Endothelial cell of umbilical vein (primary cell): ENCODE measurements at regions not wholly inside any gene's neighbourhood (a gene's known extent, or its start where the extent isn't known, plus 50 kb on each side); places are given as distances from the start of the nearest gene placed in this dataset.

Source experiments
- EZH2 ChIP-seq: IDR thresholded peaks from 2 replicates; pipeline ENCODE4 v1.6.1; 2012; ENCODE audit warnings: borderline replicate concordance, low read depth, mild to moderate bottlenecking, moderate library complexity, low read length, inconsistent platforms; ENCODE audit not compliant: severe bottlenecking
- POLR2A ChIP-seq: IDR thresholded peaks from 2 replicates; pipeline ENCODE4 v1.6.1; 2012; ENCODE audit warnings: low read depth, mild to moderate bottlenecking, control low read depth, low read length

- TF ChIP-seq EZH2: no peak
- TF ChIP-seq POLR2A: no peak
Observed at GRCh38 chrX:42135583-42136228, 212.4 kb upstream of the CASK start.
